HG02588 (cell line): ENCODE measurements at regions not wholly inside any gene's neighbourhood (a gene's known extent, or its start where the extent isn't known, plus 50 kb on each side); places are given as distances from the start of the nearest gene placed in this dataset.
"Not testable (repeated sequence)": the region's sequence is repeated elsewhere in the genome, so short reads cannot be mapped to it uniquely, and the experiment has no call there.

ENCODE experiments used
- ATAC-seq: cut with Tn5 transposase; IDR thresholded peaks from one replicate; pipeline ENCODE4 v1.9.1; 2021; ENCODE audit warnings: mild to moderate bottlenecking, moderate library complexity; ENCODE audit not compliant: unreplicated experiment

GRCh38 chr4:134753390-134753789 lies 551.8 kb upstream of the PABPC4L start:
- no peak for ATAC-seq

- ATAC-seq = no peak
Measured at GRCh38 chr4:134747108-134747805, 545.7 kb upstream of the PABPC4L start.

GRCh38 chr4:134740290-134740689 lies 538.7 kb upstream of the PABPC4L start:
- no peak for ATAC-seq

GRCh38 chr4:134735901-134736300 lies 534.3 kb upstream of the PABPC4L start:
- no peak for ATAC-seq

- no peak for ATAC-seq
Measured at GRCh38 chr4:134727696-134728095, 526.1 kb upstream of the PABPC4L start.

GRCh38 chr4:134722306-134722705 lies 520.7 kb upstream of the PABPC4L start:
- no peak for ATAC-seq

- ATAC-seq = no peak
Measured at GRCh38 chr4:134720030-134720429, 518.4 kb upstream of the PABPC4L start.

- no peak for ATAC-seq
Measured at GRCh38 chr4:134708616-134709015, 507.0 kb upstream of the PABPC4L start.

GRCh38 chr4:134708026-134708425 lies 506.4 kb upstream of the PABPC4L start:
- ATAC-seq = no peak

- no peak for ATAC-seq
Measured at GRCh38 chr4:134702374-134702773, 500.8 kb upstream of the PABPC4L start.

GRCh38 chr4:134700251-134700650 lies 498.7 kb upstream of the PABPC4L start:
- ATAC-seq = no peak

GRCh38 chr4:134698831-134699230 lies 497.2 kb upstream of the PABPC4L start:
- ATAC-seq = not testable (repeated sequence)

- ATAC-seq = no peak
Measured at GRCh38 chr4:134695433-134695832, 493.8 kb upstream of the PABPC4L start.

GRCh38 chr4:134691915-134692314 lies 490.3 kb upstream of the PABPC4L start:
- no peak for ATAC-seq

GRCh38 chr4:134687646-134688628 lies 486.3 kb upstream of the PABPC4L start:
- ATAC-seq = no peak

- no peak for ATAC-seq
Measured at GRCh38 chr4:134677209-134677814, 475.7 kb upstream of the PABPC4L start.

- no peak for ATAC-seq
Measured at GRCh38 chr4:134668237-134668636, 466.6 kb upstream of the PABPC4L start.

GRCh38 chr4:134666640-134667039 lies 465.1 kb upstream of the PABPC4L start:
- no peak for ATAC-seq

GRCh38 chr4:134665429-134665828 lies 463.8 kb upstream of the PABPC4L start:
- no peak for ATAC-seq

- no peak for ATAC-seq
Measured at GRCh38 chr4:134663742-134664141, 462.2 kb upstream of the PABPC4L start.

- ATAC-seq = no peak
Measured at GRCh38 chr4:134650461-134650860, 448.9 kb upstream of the PABPC4L start.

GRCh38 chr4:134645778-134646177 lies 444.2 kb upstream of the PABPC4L start:
- no peak for ATAC-seq
